ENCODE measurements at regions not wholly inside any gene's neighbourhood (a gene's known extent, or its start where the extent isn't known, plus 50 kb on each side); places are given as distances from the start of the nearest gene placed in this dataset.

DNA sequence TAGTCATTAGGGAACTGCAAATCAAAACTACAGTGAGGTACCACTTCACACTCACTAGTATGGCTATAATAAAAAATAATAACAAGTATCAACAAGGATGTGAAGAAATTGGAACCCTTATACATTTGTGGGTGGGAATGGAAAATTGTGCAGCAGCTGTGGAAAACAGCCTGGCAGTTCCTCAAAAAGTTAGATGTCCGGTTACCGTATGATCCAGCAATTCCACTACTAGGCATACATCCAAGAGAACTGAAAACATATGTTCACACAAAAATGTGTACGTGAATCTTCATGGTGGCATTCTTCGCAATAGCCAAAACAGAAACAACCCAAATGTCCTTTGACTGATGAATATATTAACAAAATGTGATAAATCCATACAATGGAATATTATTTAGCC, 187.9 kb upstream of the LYSMD4 start:
- DNase-seq (ENCODE audit: low spot score): peak; percentile 44

DNA sequence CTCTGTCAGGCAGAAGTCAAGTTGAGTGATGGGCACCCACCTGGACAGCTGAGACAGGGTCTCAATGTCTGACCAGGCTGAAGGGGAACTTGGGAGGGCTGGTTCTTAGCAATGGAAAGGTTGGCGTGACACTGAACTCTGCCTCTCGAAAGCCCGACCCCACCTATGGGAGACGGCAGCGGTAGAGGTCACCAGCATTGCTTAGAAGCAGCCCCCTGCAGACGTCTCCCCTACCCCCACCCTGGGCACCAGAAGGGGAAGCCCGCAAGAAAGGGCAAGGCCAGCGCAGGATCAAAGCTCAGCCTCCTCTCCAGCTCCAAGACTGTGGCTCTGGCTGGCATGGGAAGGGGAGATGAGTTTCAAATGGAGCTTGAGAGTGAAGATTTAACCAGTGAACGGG, 184.8 kb upstream of the LYSMD4 start:
- no peak for DNase-seq (ENCODE audit: low spot score)

DNA sequence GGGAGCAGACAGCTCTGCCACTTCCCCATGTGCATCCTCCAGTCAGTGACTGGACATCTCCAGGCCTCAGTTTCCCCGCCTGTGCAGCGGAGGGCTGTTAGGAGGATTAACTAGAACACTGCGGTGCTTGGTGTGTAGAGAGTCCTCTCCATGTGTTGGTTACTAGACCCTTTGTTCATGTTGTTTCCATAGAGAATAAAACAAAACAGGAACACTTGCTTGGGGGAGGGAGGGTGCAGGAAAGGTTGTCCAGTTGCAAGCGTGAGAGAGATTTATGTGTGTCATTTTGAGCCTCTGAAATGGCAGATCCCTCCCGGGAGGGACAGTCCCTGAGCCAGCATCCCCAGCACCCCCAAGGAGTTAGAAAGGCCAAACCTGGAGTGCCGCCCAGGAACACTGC, 184.0 kb upstream of the LYSMD4 start:
- no peak for DNase-seq (ENCODE audit: low spot score)

DNA sequence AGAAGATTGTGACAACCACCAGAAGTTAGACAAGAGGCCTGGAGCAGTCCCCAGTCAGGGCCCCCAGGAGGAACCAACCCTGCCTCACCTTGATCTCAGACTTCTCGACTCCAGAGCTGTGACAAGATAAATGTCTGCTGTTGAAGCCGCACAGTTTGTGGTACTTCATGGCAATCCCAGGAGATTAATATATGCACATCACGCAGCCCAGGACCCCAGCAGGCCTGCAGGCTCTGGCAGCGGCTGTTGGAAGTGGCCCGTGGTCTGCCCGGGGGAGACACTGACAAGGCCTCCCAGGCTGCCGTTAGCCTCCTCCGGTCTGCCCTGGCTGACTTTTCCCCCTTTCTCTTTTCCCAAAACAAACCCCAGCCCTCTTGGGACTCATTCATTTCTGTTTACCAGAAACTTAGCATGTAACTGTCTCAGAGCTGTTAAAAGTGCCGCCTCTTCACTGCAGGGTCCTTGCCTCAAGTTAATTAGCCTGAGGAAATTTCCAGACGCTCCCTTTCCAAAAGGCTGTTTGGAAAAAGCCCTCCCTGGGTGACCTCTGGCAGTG, 183.5 kb upstream of the LYSMD4 start:
- no peak for DNase-seq (ENCODE audit: low spot score)

DNA sequence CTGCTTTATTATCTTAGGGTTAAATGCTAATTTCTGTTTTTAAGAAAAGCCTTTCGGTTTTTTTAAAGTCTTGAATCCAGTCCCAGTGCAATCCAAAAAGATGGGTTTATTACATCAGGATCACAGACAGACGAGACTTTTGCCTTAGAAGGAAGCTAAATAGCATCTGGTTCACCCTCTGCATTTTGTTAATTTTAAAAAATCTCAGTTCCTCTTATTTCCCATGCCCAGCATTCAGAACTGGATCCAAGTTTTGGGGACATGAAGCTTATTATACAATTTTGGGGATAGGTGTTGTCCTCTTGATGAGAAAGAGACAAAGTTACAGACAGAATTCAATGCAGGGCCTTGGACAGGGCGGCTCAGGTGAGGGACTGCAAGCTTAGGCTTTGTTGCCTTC, 181.5 kb upstream of the LYSMD4 start:
- DNase-seq (ENCODE audit: low spot score): no peak

DNA sequence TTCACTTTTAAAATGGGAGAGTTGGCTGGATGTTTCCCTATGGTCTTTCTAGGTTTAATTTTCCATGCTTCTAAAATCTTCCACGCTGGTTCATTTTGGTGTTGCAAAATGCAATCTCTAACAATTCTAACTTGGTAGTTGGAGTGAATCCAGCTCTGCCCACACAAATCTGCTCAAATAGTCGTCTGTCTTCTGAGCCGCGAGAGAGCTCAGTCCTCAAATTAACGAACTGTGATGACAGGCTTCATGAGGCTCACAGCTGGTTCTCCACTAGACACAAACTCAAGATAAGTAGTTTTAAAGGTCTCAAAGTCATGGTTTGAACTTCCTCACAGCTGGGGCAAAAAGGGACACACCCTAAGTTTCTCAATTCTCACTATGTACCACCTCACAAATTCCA, 178.6 kb upstream of the LYSMD4 start:
- DNase-seq (ENCODE audit: low spot score): no peak

DNA sequence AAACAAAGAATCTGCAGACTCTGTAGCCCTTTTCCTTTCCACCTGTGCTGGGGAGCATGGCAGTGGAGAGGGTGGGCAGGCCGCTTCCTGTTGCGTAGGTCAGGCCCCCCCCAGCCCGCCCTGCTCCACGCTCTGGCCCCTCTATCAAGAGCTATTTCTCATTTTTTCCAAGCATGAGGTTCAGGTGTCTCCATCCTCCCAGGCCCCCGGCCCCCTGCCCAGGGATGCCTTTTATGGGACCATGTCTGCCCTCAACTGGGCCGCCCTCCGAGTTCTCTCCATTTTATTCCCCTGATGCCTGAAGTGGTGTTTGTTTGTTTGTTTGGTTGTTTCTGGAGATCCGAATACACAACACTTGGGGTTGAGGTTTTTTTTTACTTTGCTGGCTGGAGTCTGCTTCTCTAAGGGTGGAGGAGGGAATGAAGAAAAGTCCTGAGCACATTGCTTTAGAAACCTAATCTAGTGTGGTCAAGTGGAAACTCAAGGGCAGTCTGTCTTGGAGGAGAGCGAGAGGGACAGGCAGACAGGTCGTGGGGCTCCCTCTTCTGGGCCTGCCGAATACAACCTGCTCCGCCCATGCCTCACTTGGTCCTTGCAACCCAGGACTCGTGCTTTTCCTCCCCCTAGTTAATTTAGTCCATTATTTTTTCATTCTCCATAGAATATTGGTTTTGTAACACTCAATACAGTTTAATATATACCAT, 176.5 kb upstream of the LYSMD4 start:
- DNase-seq (ENCODE audit: low spot score): no peak

DNA sequence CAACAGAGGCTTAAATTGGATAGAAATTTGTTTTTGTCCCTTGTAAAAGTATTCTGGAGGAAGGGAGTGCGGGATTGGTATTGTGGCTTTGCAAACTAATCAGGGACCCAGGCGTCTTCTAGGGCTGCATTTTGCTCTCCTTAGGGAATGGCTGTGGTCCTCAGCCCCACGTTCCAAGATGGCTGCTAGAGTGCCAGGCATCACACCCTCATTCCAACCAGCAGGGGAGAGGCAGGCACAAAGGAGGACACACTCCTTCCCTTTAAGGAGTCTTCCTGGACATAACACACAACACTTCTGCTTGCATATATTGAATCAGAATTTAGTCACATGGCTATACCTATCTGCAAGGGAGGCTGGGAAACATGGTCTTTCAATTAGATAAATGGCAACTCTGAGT, 174.5 kb upstream of the LYSMD4 start:
- DNase-seq (ENCODE audit: low spot score): no peak

DNA sequence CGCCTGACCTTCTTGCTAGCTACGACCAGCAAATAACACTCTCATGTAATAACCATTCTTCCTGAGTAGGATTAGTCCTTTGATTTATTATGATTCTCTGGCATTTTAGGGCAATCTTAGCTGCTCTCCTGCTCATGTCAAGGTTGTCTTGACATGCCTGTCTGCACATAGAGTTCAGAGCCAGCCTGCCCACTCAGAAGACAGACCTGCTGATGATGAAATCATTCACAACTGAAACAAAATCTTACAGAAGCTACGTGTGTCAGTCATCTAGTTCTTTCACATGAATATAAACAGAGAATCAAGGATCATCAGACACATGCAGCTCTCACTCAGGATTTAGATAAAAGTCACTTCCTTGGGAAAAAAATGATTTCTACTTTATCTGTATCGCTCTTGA, 173.6 kb upstream of the LYSMD4 start:
- no peak for DNase-seq (ENCODE audit: low spot score)

DNA sequence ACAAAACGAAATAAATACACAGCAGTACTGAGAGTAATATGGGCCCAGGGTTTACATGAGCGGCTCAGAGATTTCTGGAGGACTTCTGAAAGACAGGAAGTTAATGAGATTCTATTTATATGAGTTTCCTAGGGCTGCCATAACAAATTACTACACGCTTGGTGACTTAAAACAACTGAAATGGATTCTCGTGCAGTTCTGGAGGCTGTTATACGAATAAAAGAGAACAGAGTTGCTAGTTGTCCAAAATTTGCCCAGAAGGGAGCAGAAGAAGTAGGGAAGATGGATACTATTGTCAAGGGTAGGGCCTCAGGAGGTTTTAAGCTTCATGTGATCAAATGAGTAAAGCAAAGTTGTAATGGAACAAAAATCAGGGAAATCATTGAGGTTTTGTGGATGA, 173.1 kb upstream of the LYSMD4 start:
- no peak for DNase-seq (ENCODE audit: low spot score)

DNA sequence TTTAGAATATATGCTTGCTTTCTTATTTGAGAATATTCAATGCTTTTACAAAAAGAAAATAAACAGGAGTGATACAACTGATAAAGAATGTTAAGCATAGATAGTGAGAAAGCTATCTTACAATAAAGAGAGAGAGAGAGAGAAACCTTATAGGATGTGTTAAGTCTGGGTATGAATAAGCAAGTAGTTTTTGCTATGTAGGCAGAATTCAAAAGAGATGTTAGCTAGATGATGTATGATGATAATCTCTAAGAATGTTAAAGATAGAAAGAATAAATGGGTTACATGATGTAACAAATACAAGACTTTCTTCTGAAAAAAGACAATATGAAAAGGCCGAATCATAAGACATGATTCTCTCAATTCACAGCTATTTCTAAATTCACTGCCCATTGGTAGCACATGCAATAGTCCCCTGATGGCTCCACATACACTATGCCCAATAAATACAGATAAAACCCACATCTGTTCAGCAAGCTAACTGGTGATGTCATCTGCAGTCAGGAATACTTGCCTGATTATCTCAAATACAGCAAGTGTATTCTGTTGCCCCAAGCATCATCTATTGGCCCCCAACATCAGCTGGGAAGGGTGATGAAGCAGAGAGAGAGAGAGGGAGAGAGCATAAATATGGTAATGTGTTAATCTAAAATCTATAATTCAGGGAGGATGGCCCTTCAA, 169.2 kb upstream of the LYSMD4 start:
- DNase-seq (ENCODE audit: low spot score): no peak

DNA sequence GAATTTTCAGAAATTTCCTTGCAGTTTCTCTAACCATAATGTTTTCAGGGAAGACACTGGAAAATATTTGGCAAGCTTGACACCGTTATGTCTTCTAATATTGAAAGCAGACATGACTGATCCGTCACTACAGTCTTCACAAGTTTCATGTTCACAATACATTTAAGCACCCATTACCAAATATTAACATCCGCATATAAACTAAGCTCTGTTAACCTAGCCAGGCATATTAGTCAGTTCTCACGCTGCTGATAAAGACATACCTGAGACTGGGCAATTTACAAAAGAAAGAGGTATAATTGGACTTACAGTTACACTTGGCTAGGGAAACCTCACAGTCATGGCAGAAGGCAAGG, 162.7 kb upstream of the LYSMD4 start:
- no peak for DNase-seq (ENCODE audit: low spot score)

DNA sequence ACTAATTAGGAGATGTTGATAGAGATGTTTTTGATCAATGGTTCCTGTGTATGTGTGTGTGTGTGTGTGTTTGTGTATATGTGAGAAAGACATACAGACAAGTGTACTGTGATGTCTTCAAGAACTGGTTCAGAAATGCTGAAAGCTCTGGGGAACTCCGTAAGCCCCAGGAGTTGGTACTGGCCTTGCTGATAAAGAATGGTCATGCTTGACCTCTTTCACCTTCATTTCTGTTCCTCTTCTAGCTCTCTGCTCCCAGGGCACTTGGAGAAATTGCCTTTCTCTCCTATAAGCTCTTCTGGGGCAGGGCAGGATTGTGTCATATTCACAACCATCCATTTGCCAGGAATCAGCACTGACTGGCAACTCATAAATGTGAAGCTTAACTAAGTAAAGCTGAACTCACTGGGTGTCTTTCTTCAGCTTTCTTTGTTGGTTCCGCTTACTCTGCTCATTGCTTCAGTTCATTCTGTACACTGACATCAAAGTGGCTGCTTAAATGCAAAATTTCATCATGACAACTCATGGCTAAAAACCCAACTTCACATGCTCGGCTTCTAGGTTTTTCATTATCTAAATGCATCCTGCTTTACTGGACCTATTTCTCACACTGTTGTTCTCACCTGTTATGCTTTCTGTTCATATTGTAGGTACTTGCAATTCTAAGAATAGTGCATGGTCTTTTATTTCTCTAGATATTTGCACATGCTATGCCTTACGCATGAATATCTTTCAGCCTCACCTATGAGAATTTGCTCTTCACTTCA, 162.1 kb upstream of the LYSMD4 start:
- no peak for DNase-seq (ENCODE audit: low spot score)

DNA sequence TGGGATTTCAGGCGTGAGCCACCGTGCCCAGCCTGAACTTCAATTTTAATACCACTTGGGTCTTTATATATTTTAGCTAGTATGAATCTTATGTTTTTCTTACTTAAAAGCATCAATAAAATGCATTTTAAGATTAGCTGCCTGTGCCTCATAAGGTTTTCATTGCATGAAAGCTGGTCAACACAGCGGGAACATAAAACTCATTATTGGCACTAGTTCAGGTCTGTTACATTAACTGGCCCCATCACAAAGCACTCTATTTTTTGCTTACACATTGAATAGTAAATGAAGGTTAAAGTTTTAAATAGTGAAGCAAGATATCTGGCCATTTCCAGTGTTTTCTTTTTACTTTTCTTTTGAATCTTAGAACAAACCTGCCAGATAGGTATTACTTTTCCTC, 145.6 kb upstream of the LYSMD4 start:
- no peak for DNase-seq (ENCODE audit: low spot score)

DNA sequence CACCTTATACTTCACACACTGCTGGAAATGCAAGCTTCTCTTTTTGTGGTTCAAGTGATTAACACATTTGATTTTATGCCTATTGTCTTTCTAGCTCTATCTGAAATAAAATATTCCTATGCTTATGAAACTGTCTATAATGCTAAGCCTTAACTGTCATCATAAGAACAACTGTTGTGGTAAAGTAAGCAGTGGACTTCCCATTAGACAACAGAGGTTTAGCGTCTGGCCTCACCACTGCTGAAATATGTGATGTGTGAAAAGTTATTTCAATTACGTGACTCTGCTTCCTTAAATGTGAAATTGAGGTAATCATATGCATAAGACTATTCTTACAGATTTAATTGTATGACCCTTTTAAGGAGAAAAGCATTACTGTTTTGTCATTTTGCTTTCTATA, 140.2 kb upstream of the LYSMD4 start:
- DNase-seq (ENCODE audit: low spot score): no peak

DNA sequence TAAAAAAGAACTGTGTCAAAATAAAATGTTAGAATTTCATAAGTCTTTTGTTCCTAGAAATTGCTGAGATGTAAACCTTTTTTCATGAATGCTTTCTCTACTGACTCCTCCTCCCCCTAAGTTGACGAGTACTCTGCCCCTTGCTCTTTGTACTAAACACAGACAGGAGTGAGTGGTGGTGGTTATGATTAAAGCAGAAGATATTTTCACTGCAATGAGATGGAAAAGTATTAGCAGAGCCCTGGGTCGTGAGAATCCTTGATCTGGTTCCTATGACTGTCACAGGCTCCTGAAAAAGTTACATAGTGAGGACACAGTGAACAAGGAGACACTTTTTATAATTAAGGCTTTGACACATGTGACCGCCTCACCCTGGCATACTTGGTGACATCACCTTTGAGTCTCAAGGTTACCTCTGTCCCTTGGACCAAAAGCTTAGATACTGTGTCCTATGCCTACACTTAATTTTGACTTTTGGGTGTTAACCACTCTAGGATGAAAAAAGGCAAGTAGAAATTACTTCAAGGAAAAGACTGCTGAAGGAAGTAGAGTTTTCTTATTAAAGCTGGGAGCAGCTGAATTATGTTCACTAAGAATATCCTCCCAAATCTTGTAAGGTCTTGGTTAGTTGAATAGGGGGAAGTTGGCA, 130.4 kb upstream of the LYSMD4 start:
- no peak for DNase-seq (ENCODE audit: low spot score)

DNA sequence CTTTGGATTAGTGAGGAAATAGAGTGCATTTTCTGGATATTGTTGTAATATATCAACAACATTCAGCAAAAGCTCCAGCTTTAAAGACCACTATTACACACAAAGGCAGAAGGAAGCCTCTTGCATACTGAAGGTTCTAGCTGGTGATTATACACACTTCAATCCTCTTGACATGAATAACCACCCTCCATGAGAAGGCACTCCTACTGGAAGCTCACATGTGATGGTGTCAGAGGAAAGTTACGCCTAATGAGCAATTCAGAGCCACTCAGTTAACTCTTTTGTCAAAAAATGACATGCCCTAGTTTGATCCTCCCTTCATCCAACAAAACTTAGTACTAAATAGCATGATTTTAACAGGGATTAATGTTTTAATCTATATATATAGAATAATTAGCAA, 124.6 kb upstream of the LYSMD4 start:
- no peak for DNase-seq (ENCODE audit: low spot score)

DNA sequence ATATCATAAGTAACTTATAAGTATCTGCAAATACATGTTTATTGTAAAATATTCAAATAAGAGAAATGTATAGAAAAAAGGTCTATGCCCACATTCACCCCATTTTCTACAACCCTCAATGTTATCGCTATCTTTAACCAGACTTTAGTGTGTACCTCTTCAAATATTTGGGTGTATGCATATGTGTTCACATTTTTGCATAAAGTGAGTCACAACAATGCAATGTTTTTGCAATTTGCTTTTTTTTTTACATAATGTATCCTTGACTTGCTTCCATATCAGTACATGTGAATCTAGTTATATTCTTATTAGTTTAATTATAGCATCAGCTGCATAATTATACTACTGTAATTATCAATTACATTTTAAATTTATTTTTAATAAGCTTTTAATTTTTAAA, 117.3 kb upstream of the LYSMD4 start:
- no peak for DNase-seq (ENCODE audit: low spot score)

DNA sequence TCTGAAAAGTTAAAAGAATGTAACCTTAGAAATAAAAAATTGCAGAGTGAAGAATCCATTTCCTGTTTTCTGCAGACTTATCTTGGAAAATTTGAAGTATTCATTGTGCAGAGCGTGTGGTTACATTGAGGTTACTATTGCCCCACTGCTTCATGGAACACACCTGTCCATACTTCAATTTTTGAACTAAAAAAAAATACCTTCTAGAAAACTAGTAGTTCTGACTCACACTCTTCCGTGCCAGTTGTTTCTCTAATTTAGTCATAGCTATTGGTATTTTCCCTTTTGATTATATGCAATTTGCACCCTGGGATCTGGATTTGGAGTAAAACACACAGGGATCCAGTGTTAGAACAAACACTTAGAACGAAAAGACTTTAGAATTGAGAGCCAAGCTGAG, 111.8 kb upstream of the LYSMD4 start:
- no peak for DNase-seq (ENCODE audit: low spot score)

DNA sequence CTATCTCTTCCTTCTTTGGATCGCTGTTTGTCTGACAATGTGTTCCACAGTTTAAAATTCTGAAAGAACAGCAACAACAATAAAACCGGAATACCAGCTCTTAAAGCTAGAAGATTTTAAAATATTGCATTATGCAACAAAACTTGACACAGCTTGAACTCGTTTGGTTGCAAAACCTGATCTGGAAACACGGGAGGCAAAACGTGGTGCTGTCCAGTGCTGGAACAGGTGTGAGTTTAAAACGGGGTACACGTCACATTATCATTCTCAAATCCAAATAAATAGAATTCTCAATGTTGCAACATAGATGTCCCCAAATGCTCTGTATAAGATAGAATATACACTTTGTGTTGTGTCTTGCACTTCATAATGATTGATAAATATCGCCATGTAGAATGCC, 110.9 kb upstream of the LYSMD4 start:
- DNase-seq (ENCODE audit: low spot score): no peak

DNA sequence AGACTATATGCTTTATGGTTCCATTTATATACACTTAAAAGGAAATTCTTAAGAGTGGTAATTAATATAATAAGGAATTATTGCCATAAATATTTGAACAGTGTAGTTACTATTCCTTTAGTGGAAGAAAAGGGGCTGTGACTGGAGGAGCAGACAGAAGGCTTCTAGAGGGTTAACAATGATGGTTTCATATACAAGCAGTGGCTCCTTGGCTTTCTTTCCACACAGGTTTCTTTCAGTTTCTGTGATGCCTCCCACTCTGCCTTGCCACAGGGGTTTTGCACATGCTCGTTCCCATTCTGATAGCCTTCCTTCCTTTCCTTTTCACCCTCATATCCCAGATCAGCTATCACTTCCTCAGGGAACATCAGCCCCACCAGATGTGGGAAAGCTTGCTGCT, 108.8 kb upstream of the LYSMD4 start:
- no peak for DNase-seq (ENCODE audit: low spot score)

DNA sequence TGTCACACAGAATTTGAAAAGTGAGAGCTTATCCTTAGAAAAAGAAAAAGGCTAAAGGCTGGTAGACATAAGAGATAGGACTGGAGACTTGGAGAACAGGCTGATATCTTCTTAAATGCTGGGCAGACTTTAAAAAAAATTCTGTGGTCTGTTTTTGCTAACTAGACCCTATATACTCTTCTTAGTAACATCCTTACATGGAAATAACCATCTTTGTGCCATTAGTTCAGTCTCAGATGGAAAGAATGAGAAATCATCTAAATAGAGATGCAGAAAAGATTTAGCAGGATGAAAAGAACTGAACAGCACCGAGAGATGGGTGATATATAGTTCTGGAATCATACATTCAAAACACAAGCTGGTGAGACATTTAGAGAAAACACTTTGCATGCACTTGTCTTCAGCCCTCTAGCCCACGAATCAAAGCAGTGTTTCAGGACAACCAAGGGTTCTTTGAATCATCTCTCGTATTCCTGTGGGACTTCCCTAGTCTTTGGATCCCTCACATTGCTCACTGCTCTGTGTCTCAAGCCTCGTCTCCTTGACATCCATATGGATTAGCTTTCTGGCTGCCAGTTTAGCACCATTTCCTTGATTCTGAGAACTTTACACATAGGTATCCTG, 93.0 kb upstream of the LYSMD4 start:
- no peak for DNase-seq (ENCODE audit: low spot score)
